ENCODE measurements at regions not wholly inside any gene's neighbourhood (a gene's known extent, or its start where the extent isn't known, plus 50 kb on each side); places are given as distances from the start of the nearest gene placed in this dataset.
A peak's percentile ranks its signal among the peaks of the same experiment; 100 is the strongest.

DNA sequence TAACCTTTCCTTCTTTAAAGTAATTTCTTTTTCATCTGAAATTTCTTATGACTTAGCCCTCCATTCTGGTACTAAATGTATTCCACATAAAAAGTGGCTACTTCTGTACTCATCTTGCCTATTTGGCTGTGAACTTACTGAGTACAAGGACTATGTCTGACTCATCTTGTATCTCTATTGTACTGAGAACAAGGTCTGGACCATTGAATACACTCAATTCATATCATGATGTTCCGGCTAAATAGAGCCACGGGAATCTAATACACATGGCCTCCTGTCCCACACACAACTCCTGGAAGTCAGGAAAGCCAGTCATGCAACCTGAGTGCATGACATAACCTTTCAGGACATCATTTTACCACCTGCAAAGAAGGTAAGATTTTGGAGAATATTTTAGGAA, 203.9 kb downstream of the PLK2 start:
- DNase-seq (ENCODE audit: low spot score) = no peak

- DNase-seq (ENCODE audit: low spot score) = no peak
Observed at GRCh38 chr5:58255386-58255785, 204.5 kb downstream of the PLK2 start.

GRCh38 chr5:58248221-58248620, 211.7 kb downstream of the PLK2 start:
- DNase-seq (ENCODE audit: low spot score) = no peak

DNA sequence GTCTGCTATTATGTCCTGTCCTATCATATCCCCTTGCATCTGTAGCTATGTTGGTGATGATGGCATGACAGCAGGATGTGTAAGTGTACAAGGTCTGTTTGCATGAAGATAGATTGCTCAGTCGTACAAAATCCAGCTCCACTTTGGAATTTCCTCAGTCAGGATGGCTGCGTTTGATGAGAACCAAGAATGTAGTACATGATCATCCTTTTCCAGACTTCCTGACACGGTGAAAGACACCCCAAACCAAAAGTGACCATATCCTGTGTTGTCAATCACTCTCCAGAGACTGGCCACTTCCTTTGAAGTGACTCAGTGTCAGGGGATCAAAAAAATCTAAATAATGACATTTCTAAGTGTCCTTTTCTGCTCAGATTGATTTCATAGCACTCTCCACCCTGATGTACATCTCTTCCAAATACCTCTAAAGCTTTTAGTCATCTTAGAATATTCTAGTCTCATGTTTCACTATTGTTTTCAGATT, 213.4 kb downstream of the PLK2 start:
- no peak for DNase-seq (ENCODE audit: low spot score)

DNA sequence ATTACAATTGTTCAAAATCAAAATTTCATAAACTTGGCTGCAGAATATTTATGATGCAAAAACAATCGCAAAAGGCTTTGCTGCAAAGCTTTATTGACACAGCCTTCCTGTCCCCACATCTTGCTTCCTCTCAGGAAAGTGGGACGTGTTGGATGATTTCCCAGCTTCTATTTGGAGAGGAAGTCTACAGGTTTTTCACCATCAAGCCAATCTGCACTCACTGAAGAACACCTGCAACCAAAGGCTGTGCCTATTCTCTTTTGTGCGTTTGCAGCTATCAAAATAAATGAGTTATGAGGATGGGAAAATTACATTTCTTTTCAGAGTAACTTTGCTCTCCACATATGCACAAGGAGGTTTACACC, 214.4 kb downstream of the PLK2 start:
- no peak for DNase-seq (ENCODE audit: low spot score)

GRCh38 chr5:58244819-58245475, 214.9 kb downstream of the PLK2 start:
- DNase-seq (ENCODE audit: low spot score) = no peak

DNA sequence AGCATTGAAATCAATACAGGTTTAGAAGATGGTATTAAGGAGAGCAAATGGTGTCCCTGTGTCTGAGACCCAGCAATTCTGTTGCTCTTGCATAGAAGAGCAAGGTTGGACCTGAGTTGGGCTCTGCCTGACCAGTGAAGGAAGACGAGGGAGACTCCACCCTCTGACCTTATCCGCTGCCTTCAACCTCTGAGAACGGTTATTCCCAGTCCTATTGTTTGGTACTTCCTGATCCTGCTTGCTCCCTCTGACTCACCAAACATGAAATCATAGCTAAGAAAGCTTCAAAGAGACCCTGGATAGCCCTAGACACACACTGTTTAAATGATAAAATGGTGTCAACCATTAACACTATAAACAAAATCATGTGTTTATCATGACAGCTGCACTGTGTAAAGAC, 218.5 kb downstream of the PLK2 start:
- no peak for DNase-seq (ENCODE audit: low spot score)

DNA sequence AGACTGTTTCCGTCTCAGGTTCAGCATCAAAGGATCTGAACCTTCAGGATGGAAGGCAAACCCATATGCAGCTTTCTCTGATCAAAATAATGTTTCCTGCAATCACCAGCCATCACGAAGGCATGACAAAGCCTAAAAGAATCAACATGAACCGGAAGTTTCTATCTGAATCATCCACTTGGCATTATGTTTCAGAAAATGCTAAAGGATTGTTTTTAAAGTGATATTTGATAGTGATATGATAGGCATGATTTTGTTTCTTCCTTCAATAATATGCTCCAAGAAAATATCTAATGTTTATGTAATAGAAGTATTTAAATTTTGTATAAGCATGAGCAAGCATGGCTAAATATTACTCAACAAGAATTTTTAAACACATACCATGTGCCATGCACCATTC, 219.6 kb downstream of the PLK2 start:
- DNase-seq (ENCODE audit: low spot score) = peak; percentile 19

GRCh38 chr5:58239731-58240130, 220.2 kb downstream of the PLK2 start:
- no peak for DNase-seq (ENCODE audit: low spot score)

DNA sequence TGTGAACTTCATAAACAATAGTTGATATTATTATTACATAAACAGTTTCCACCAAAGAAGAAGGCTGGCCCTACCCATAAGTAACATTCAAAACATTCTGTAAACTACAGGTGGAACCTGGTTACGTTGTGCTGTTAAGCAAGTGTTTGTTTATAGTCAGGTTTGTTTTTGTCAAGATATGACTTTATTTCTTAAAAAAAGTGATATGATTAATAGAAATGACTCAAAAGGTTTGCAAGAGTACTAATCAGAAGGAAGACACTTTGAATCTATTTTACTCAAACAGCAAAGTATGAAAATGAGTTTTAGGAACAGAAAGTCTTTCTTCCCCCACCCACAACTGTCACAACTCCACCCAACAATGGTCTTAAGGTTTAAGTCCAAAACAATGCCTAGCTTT, 220.8 kb downstream of the PLK2 start:
- no peak for DNase-seq (ENCODE audit: low spot score)

DNA sequence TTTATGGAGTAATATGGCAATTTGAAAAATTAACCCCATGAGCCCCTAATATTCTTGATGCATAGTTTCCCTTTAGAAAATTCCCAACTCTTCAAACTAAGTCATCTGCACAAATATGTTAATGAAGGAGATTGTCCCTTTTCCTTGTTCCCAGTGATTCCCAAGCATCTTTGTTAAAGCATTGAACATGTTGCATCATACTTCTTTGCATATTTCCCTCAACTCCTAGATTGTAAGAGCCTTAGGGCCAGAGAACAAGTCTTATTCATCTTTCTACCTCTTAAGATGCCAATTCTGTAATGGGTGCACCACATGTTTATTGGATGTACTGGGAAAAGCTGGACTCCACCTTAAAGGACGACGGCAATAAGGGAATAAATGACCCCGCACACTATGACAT, 223.4 kb downstream of the PLK2 start:
- no peak for DNase-seq (ENCODE audit: low spot score)

DNA sequence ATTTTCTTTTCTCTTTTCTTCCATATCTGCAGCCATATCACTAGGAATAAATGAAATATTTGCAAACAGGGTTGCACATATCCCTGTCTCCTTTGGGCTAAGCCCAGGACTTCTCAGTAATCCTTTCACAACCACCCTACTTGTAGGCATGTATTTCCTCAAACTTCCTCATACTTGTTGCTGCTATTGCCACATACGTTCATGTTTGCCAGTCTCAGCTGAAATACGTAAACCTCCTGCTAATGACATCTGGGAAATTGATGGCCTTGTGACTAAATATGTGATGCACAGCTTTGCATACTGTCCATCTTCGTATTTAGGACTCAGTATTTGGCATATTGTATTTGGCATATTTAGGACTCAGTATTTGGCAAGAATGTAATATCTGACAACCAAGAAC, 224.6 kb downstream of the PLK2 start:
- DNase-seq (ENCODE audit: low spot score) = no peak

DNA sequence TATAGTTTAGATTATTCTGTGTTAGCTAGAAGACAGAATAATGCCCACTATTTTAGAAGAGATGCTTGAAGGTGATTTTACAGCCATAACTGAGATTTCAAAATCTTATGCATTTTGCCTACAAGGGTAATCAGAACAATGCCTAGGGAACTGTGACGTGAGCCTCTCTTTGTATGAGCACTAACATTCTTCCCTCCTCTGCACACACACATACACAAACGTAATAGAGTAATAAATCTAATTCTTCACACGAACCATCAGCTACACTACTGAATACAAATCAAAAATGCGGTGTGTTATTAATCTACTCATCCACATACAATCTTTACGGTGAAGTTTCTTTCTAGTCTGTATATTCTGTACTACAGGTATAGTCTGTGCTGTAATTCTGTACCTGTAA, 227.8 kb downstream of the PLK2 start:
- DNase-seq (ENCODE audit: low spot score) = no peak

GRCh38 chr5:58231041-58231440, 228.8 kb downstream of the PLK2 start:
- DNase-seq (ENCODE audit: low spot score) = no peak

- DNase-seq (ENCODE audit: low spot score) = no peak
Observed at GRCh38 chr5:58228896-58229295, 231.0 kb downstream of the PLK2 start.

DNA sequence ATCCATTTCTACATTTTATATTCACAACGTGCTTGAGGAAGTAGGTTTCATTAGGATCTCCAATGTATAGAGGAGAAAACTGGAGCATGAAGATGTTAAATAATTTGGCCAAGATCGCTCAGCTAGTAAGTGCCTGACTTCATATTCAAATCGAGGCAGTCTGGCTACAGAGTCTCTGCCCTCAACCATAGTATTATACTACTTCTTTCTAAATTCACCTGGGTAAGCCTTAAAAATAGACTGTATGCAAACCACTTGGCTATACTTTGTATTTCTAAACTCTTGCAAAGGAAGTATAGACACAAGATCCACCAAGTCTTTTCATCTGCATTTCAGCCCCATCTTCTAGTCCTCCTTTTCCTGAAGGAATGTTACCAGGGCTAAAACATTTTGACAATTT, 232.0 kb downstream of the PLK2 start:
- DNase-seq (ENCODE audit: low spot score) = no peak

- no peak for DNase-seq (ENCODE audit: low spot score)
Observed at GRCh38 chr5:58224661-58225060, 235.2 kb downstream of the PLK2 start.

DNA sequence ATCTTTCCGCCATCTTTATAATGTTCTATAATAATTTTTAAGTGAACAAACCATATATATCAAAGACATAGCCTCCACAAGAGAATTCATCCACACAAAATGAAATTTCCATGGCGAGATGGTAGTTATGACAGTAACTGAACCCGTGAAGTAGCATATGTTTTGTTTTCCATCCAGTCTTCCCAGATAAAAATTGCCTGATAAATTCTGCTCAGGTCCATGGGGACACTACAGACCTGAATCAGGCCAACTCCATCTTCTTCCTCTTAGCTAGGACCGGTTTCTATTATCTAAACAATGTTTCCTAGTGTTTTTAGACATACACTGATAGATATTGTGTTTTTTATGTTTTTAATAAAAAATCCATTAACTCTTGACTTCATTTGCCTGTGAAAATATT, 235.7 kb downstream of the PLK2 start:
- DNase-seq (ENCODE audit: low spot score) = no peak

DNA sequence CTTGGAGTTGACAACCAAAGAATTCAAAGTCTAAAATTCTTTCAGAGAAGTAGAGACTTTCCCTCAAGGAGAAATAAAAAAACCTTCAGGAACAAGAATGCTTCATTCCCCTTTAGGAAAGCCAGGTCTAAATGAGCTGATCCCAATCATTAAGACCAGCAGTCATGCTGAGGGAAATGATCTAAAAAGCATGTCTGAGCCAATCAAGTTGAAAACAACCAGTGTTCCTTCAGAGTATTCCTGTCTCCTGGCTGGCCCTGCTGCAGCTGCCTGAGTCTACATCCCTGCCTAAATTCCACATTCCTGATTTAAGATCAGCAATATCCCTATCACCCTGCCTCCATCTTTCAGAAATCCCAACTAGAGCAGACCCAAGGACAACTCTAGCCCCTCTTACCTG, 244.5 kb downstream of the PLK2 start:
- DNase-seq (ENCODE audit: low spot score) = no peak

DNA sequence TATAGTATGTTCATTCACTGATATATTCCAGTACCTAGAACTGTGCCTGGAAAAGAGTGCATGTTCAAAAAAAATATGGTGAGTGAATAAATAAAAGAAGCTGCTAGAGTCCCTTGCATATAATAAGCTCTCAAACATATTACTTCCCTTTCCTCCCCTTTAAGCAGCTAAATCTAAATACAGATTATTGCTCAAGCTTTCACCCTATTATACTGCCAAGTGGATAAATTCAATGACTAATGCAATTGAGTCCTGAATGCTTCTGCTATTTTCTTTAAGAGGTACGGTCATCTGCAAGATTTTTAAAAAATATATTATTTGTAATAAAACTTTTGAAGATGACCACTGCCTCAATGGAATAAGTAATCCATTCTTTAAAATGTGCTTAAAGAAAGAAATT, 248.4 kb downstream of the PLK2 start:
- DNase-seq (ENCODE audit: low spot score) = no peak

DNA sequence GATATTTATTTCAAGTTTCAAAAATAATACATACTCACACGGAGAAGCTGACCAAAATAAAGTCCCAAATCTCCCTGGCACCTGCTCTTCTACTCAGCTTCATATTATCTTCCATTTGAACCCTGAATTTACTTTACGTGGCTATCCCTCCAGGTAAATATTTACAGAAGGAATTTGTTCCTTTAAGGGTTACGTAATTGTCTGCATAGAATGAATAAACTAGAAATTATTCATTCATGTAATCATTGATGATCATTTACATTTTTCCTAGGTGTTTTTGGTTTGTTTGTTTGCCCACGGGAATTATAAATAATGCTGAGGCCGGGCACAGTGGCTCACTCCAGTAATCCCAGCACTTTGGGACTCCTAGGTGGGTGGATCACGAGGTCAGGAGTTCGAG, 251.2 kb downstream of the PLK2 start:
- no peak for DNase-seq (ENCODE audit: low spot score)

- DNase-seq (ENCODE audit: low spot score) = no peak
Observed at GRCh38 chr5:58207076-58207475, 252.8 kb downstream of the PLK2 start.

DNA sequence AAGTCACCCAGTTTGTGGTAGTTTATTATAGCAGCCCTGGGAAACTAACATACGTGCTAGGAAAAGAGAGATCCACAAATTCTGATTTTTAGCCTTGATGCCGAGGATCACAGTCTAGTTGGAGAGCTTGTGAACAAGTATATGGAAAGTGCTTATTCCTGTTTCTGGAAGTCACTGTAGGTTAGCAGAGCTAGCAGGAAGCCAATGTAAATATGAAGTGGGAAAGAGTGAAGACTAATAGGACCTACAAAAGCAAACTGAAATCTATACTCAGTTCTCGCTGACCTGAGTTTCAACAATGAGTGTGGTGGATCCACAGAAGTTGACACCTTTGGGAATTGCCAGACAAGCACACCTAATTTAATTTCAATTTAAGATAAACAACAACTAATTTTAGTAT, 254.9 kb downstream of the PLK2 start:
- no peak for DNase-seq (ENCODE audit: low spot score)

DNA sequence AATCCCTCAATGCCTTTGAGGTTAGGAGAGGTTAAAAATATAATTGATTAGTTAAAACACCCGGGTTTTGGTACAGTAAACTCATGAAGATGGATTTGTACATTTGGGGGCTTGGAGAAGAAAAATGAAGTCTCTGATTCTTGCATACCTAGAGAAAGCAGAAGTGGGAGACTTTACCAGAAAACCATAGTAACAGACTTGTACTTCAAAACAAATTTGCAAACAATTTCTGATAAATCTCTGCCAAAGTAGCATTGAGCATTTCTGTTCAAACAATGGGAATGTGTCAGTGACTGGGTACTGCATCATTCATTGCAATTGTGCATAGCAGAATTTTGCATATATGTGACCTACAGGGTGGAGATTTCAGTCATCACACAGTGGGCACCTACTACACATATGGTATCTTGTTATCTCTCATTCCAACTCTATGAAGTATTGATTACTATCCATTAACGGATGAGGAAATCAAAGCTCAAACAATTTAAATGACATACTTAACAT, 256.9 kb downstream of the PLK2 start:
- no peak for DNase-seq (ENCODE audit: low spot score)
